GM20000 (cell line): ENCODE measurements at regions not wholly inside any gene's neighbourhood (a gene's known extent, or its start where the extent isn't known, plus 50 kb on each side); places are given as distances from the start of the nearest gene placed in this dataset.
A peak's percentile ranks its signal among the peaks of the same experiment; 100 is the strongest.
"Not testable (repeated sequence)": the region's sequence is repeated elsewhere in the genome, so short reads cannot be mapped to it uniquely, and the experiment has no call there.

ENCODE experiments used
- DNase-seq: peaks from one replicate; pipeline ENCODE4 v3.0.0; 2012; ENCODE audit warnings: low spot score
- CTCF ChIP-seq: IDR thresholded peaks from 2 replicates; pipeline ENCODE4 v1.5.1; 2012; ENCODE audit warnings: mild to moderate bottlenecking, control low read depth; ENCODE audit errors: extremely low read depth, missing control alignments

- DNase-seq: not testable (repeated sequence)
Measured at GRCh38 chr17:6373599-6373998, 61.3 kb downstream of the AIPL1 start.

GRCh38 chr17:6366221-6366666 is 68.7 kb downstream of the AIPL1 start:
- no peak for TF ChIP-seq CTCF
- no peak for DNase-seq

- DNase-seq: no peak
- TF ChIP-seq CTCF: no peak
Measured at GRCh38 chr17:6365200-6365943, 69.5 kb downstream of the AIPL1 start.

DNA sequence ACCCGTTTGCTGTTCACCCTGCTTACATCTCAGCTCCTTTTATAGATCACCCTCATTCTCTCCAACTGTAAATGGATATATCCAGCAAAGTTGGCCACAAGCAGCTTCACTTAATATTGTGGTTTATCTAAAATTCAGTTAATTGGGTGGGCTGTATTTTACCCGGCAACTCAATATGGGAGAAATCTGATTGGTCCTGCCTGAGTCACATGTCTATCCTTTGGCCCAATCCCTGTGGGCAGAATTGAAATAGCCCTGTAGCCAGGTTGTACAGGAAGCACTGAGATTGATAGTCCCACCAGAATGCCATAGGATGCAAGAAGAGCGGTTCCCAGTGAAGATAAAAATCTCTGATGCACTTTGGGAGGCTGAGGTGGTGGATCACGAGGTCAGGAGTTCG is 73.2 kb downstream of the AIPL1 start:
- peak; percentile 21 for DNase-seq
- no peak for TF ChIP-seq CTCF

DNA sequence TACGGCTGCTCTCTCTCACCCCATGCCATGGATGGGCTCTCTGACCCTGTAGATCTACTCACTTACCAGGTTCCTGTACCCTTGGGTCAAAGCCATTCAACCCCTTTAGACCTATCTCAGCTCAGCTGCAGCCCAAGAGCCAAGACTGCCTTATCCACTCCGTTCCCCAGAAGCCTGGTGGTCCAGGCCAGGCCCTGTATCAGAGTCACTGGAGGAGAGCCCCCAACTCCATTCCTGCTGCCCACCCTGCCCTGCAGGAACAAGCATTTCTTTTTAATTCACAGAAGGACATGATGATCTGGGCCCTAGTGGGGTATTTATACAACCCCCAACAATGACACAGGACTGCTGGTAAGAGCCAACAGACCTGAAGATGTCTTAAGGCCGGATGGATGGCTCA is 76.8 kb downstream of the AIPL1 start:
- TF ChIP-seq CTCF: no peak
- no peak for DNase-seq

DNA sequence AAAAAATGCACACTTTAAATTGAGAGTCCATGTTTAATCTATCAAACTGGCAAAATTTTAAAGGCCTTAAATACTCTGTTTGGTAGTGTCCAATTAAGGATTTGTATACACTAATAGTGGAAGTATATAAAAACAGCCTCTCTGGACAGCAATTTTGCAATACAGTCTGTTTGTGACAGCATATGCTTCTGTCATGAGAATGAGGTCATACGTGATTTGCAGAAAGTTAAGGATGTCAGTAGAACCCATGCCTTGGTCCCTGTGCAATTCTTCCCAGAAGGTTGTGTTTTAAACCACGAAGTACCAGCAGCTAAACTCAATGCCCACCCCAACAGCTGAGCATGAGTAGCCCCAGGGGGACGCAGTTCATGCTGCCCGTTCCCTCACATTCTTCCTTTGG is 78.4 kb downstream of the AIPL1 start:
- TF ChIP-seq CTCF: no peak

DNA sequence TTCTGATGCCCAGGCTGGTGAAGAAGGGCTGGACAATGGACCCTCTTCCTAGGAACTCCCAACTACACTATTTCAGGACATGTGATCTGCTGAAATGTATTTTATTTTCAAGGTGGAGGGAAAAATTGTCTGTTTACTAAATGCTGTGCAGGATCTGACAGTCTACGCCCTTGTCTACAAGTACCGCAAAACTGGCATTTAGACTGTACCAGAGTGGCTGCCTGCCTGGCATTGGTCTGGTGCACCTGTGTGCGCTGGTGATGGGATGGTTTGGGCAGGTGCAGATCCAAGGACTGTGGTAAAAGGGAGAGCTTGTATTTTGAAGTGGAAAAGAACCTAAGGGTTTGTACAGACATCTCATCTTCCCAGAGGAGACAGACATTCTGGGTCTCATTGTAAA is 79.7 kb downstream of the AIPL1 start:
- TF ChIP-seq CTCF: no peak
- no peak for DNase-seq

More for the DNA sequence above, 78.4 kb downstream of the AIPL1 start:
- DNase-seq: no peak

DNA sequence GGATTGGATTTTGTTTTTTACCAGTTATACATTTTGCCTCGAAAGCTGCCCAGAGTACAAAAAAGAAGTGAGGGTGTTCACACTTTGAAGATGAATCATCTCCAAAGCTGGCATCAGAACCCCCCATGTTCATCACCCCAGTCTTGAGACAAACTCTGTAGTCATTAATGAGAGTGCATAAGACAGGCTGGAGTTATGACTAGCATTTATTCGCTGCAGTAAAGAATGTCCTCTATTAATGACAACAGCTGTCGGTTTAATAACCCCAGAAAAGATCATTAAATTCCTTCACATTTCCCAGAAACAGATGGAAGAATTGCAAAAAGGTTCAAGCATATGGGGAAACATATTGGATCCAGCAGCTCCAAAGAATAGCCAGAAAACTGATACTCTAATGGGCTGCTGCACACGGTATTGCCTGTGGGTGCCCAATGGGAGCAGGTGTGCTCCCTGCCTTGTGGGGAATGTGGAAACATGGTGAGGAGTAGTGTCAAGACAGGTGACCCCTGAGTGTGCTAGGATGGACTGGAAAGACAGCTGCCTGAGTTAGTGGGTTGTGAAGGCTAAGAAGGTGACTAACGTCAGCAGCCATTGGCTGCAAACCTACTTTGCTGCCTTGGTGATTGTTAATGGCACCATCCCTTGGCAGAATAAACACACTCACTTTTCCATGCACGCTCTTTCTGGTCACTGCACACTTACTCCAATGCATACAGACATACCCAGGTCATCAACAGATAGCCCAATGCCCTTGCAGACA is 81.9 kb downstream of the AIPL1 start:
- no peak for DNase-seq
- peak; percentile 6 for TF ChIP-seq CTCF
